ENCODE measurements at regions not wholly inside any gene's neighbourhood (a gene's known extent, or its start where the extent isn't known, plus 50 kb on each side); places are given as distances from the start of the nearest gene placed in this dataset.
"Not testable (repeated sequence)": the region's sequence is repeated elsewhere in the genome, so short reads cannot be mapped to it uniquely, and the experiment has no call there.

DNA sequence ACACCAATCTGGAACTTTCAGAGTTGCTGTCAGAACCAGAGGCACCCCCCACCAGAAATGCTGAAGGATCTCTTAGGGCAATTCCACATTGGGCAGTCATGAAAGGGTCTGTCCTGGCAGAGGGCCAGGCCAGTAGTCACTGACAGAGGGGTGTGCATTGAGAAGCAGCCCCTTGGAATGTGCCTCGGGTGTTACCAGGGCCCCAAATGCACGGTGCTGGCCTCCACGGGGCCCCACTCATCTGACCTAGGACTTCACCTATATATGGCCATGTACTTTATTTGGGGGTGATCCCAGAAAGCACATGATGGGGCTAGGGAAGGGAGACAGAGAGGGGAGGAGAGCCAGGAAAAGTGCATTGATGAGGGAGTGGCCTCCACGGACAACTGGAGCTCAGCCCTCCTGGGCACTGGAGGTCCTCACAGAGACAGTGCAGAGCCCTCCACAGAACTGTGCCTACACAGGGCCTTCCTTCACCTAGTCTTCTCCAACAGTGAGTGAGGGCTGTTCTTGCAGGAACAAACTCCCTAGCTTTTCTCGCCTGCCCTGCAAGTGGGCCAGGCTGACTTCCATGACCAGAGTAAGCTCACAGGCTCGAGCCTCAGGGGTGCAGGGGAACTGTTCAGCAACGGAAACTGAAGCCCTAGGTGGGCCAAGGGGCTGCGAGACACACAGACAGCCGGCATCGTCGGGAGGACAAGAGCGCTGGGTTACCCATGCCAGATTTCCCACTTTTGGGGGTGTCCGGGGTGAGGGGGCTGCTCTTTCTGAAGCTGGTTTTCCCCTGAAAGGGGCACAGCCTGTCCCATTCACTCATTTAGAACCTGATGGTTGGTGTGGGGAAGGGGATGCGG is 136.2 kb downstream of the HMX1 start:
- DNase-seq (ENCODE audit: low spot score) = no peak

DNA sequence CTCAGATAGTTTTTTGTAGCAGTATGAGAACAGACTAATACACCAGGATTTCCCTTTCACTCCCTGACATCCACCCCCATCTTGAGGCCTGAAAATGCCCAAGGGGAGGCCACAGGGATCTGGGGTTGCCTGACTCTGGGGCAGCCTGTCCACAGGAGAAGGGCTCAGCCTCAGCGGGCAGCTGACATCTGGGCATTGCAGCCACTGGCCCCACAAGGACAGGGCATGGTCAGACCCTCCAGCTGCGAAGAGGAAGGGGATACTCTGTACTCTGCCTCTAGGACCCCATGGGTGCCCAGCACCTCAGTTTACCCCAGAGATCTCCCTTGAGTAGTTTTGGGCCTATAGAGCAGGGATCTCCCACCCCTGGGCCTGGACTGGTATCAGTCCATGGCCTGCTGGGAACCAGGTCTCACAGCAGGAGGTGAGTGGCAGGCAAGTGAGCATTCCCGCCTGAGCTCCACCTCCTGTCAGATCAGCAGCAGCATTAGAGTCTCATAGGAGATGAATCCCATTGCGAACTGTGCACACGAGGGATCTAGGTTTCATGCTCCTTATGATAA is 138.9 kb downstream of the HMX1 start:
- no peak for DNase-seq (ENCODE audit: low spot score)

DNA sequence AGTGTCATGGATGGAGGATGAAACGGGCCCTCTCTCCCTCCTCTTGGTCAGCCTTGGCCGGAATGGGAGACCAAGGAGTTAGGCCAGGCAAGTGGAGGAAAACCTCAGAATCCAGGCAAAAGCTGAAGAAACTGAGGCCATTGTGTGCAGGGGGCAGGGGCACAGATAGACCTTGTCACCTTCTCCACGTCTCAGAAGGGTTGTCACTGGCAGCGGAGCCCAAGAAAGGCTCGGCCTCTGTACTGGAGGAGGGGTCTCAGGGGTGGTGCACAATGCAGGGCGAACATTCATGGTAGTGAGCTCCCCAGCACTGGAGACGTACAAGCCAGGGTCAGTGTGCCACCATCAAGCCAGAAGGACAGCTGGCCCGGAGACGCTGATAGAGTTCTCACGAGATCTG is 139.5 kb downstream of the CPZ start:
- DNase-seq (ENCODE audit: low spot score) = no peak

DNA sequence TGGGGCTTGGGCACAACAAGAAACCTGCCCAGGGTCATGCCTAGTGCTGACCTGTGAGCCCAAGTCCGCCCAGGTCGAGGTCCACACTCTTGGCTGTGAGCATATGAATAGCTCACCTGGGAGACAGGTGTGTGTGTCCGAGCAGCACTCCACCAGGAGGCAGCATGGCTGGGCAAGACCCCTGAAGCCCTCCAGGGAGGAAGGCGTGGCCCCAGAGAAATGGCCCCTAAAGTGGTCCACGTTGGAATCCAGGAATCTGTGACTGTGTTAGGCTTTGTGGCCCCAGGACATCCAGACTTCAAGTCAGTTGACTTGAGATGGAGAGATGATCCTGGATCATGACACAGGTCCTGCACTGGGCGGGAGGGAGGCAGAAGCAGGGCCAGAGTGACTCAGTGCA is 138.8 kb downstream of the CPZ start:
- DNase-seq (ENCODE audit: low spot score) = no peak

DNA sequence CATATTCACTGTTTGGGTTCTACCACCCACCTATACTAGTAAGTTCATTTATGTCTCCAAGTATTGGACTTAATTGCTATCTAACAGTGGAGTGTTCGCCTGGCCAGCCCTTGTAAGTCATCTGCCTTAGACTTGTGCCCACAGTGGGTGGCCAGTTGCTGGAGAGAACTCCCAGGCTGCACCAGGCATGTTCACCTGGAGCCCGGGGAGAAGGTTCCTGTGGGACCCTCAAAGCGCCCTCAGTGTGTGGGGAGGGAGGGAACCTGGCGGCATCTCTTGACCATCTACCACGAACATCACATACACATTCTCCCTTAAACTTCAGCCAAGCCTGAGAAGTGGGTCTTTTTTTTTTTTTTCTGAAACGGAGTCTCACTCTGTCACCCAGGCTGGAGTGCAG is 138.1 kb downstream of the CPZ start:
- no peak for DNase-seq (ENCODE audit: low spot score)

DNA sequence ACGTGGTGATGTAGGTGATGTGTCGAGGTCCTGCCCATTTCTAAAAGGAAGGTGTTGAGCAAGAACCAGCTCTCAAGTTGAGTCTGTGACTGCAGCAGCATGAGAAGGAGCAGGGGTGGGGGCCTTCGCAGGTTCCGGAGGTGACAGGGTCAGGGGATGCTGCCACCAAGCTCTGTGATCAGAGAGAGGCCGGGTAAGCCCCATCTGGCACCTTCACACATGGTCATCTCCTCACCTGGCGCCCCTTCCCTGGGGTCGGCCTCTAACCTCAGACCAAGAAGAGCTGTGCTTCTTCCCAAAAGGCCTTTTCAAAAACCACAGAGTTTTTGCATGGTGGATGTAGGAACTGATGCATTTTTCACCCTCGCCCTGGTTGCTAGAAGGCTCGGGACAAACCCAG is 137.6 kb downstream of the CPZ start:
- DNase-seq (ENCODE audit: low spot score) = no peak

DNA sequence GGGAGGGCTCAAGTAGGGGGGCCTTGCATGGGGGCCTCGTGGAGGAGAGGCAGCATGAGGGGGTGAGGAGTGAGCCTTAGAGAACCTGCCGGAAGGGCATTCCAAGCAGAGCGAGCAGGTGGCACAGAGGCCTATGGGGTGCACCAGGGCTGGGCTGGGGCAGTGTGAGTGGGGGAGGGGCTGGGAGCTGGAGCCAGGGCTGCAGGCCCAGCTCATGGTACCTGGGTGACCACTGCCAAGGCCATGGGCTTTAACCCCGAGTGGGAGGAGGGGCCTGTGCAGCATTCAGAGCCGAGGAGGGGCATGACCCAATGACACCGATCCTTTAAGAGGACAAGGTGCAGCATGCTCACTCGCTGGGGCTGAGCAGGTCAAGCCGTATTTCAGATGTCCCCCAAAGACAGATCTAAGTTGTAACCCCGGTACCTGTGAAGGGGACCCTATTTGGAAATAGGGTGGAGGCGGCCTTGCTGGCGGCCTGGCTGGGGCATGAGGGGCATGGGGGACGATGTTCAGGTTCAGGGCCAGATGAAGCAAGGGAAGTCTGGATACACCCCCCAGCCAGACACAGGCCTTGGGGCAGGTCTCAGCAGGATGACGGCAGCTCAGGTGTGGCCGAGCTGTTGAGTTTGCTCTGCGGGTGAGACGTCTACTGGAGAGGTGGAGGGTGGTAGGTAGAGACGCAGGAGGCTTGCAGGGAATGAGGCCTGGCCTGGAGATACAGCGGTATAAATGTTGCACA is 137.0 kb downstream of the CPZ start:
- no peak for DNase-seq (ENCODE audit: low spot score)

DNA sequence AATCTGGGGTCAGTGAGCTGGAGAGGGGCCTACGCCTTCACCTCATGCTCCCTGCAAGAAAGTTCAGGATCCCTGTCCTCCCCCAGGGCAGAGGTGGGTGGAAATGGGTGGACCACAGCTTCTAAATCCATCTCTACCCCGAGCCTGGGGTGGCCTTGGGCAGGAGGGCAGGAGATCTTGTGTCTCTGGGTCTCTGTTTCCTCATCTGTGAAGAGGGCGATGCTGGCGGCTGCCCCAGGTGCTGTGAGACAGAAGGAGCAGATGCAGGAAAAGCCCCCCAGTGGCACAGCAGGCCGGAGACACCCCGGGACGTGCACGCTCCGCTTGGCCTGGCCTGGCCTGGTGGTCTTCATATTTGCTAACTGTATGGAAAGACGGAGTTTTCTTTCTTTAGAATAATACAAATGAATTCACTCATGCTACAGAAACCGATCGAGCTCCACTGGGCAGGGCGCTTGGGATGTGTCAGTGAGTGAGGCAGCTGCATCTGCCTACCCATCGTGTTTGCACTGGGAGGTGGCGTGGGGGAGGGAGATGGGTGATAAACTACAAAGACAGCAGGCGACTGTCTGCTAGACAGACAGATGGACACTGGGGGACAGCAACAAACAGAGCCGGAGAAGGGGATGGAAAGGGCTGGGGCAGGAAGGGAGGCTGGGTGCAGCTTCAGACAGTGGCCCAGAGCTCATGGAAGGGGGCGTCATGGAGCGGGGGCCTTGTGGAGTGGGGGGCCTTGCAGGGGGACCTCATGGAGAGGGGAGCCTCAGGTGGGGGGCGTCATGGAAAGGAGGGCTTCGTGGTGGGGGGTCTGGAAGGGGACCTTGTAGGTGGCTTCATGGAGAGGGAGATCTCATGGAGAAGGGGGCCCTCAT is 136.2 kb downstream of the CPZ start:
- no peak for DNase-seq (ENCODE audit: low spot score)

DNA sequence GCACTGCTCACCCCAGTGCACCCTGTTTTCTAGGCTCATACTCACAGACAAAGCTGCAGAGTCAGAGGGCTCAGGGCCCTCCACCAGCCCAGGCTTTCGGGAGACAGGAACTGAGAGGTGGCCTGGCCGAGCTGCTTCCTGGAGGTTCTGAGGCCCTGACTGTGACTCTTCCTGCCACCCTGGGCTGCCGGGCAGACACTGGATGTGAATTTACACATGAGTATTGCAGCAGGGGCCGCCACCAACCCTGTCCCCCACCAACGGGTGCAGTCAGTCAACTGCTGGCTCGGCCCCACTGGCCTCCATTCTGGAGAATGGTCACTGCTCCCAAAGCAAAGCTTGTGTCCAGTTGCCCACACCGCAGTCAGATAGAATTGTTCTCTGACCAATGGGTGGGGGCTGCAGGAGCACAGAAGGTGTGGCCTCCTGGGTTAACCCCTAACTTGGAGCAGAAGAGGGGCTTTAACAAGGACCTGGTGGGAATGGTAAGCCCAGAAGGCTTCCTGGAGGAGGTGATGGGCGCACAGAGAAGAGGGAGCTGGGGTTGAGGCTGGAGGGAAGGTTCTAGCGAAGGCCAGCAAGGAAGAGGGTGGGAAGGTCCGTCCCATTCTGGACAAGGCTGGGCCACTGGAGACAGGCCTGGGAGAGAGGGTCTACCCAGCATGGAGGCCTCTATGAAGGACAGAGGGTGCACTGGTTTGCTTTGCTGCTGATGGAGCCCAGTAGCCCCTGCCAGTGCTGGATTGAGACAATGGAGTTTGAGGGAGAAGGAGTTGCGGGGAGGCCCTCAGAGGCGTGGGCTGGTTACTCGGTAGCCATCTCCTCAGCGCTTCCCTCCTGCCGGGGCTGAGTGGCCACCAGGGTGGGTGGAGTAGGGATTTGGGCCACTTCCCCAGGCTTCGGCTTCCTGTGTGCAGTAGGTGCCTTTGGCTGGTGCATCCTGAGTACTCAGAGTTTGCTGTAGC is 135.3 kb downstream of the CPZ start:
- no peak for DNase-seq (ENCODE audit: low spot score)

DNA sequence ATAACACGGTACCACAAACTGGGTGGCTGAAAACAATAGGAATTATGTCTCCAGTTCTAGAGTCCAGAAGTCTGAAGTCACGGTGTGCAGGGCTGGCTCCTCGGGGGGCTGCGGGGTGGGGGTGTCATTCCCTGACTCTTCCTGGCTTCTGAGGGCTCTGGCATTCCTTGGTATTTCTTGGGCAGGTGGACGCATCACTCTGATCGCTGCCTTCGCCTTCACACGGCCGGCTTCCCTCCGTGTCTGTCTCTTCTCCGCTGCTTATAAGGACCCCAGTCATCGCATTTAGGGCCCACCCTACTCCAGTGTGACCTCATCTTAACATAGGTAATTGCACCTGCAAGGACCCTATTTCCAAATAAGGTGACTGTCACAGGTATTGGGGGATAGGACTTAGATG is 134.6 kb downstream of the CPZ start:
- DNase-seq (ENCODE audit: low spot score) = no peak

DNA sequence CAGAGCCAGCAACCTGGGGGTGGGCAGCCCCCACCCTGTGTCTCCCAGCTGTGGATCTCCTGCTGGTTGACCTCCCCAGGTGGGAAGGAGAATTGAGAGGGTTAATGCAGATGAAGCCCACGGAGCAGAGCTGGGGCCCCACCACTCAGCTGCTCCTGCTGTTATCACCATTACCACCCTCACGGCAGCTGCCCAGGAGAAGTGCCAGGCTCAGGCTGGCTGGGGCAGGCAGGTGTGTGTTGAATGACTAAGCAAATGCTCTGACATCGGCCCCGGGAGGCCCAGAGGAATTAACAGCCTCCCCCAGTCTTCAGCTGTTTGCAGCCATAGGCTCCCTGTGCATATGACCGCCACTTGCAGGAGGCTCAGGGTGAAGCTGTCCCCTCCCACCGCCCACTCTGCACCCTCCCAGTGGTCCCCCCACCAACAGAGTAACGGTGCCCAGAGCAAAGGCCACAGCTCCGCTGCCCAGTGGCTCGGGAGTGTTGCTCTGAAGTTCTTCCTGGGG is 133.8 kb downstream of the CPZ start:
- no peak for DNase-seq (ENCODE audit: low spot score)

DNA sequence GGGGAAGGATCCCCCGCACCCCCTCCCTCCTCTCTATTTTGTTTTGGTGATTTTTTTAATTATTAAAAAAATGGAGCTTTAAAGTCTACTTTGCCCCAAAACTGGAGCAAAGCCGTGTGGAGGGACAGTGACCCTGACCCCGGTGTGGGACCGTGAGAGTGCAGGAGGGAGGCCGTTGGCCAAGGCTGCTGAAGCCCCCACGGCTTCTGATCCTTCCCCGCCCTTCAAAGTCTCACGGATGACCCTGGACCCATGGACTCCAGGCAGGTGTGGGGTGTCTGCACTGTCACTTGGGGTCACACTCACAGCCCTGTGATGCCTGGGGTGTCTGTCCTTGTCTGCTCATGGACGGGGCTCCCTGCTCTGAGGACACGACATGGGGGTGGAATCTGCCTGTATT is 133.3 kb downstream of the CPZ start:
- DNase-seq (ENCODE audit: low spot score) = no peak

DNA sequence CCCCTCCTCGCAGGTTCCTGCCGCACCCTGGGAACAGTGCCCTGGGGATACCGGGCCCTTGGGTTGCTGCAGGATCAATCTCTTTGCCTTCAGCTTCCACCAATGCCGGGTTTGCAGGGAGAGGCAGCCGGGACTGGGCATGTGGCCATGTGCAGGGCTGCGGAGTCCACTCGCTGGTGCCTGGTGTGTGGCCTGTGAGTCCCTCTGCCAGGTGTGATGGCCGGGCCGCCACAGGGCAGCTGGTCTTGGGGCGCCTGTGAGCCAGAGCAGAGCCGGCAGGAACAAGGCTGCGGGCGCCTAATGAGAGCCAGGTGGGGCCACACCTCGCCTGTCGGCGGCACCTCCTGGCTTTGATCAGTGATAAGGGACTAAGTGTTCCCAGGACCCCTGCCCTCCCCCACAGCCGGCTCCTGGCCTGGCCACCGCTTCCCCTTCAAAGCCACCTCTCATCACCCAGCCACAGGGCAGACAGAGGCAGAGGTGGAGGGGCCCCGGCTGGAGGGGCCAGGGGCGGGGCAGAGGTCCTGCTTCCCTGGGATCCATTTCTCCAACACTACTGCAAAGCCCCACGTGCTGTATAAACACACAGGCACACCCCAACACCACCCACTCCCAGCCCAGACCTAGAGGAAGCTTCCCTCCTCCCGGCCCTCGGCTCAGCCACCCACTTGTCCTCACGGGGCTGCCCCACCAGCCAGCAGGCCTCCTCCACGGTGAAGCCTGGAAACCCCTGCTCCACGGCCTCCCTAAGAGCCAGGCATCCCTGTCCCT is 132.7 kb downstream of the CPZ start:
- no peak for DNase-seq (ENCODE audit: low spot score)

DNA sequence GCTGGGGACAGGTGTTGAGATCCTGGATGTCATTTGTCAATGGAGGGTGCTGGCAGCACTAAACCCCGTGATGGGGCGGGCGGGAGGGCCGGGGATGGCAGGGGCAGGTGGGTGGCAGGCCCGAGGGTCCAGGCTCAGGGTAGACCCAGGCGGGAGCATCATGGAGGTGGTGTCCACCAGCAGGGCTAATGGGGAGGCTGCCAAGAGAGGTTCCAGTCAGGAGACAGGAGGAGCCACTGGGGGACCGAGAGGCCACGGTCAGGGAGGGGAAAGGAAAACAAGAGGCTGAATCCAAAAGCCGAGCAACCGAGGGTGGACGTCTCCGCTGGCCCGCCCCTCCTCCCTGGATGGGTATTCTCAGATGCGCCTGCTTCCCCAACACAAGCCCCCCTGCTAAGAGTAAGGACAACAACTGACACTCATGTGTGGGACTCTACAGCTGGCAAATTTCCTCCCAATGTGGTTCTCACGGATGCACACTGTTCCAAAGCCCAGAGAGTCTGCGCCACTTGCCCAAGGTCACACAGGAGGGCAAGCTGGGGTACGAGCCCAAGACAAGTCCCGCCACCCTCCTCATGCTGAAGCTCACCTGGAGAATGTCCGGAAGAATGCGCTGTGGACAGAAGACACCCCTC is 132.0 kb downstream of the CPZ start:
- no peak for DNase-seq (ENCODE audit: low spot score)

DNA sequence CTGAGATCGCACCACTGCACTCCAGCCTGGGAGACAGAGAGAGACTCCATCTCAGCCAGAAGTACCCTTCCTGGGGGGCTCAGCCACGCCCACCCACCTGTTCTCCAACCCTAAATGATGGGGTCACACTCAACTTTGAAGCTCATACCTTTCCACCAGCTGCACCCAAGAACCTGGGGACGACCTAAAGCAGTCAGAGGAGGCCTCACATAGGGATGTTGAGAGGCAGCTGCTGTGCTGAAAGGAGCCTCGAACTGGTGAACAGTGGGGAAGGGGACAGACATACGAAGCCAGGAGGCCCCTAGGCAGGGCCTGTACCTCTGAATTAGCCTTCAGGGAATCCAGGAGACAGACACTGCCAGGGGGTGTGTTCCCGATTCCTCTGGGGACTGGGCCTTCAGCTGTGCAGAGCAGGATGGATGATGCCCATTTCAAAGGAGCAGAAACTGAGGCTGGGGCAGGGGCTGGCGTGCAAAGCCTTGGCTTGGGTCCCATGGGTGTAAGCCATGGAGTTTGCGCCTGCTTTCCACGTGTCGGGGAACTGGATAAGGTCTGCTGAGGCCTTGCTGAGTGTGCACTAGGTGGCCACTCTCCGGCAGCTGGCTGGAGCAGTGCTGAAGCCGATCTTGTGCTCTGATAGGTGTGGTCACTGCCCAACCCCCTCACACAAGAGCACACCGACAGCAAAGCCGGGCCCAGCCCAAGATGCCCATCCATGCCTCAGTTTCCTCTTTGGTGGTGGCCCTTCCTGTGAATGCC is 130.8 kb downstream of the CPZ start:
- no peak for DNase-seq (ENCODE audit: low spot score)

DNA sequence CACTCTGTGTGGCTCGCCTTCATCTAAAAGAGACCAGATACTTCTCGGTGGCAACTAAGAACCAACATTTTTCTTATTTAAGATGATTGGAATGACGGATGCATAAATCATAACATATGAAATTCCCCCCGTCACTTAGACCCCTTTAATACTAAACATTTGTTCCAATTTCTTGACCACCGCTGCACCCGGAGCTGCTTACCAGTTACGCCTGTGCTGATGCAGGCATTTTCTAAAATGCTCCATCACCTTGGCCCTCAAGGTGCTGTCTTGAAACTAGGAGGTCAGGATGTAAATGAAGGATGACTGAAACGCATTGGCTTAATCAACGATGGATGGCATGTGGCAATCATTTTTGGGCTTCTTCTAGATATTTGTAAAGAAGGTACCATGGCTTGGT is 130.0 kb downstream of the CPZ start:
- DNase-seq (ENCODE audit: low spot score) = no peak

DNA sequence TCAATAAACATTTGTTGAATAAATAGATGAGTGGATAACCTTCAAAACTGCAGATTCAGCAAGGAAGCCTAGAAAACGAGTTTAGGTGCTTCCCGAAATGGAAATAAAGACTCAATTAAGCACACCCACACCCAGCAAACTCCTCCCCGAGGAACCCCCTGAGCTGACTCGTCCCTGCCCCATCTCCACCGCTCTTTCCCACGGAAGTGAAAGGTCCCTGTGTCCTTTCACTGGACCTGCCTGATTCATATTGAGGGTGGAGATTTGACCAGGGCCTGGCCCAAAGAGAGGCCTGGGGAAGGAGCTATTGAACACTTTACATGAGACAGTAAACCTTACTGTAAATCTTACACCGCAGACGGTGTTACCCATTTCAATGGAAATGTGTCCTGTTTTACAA is 129.1 kb downstream of the CPZ start:
- no peak for DNase-seq (ENCODE audit: low spot score)

DNA sequence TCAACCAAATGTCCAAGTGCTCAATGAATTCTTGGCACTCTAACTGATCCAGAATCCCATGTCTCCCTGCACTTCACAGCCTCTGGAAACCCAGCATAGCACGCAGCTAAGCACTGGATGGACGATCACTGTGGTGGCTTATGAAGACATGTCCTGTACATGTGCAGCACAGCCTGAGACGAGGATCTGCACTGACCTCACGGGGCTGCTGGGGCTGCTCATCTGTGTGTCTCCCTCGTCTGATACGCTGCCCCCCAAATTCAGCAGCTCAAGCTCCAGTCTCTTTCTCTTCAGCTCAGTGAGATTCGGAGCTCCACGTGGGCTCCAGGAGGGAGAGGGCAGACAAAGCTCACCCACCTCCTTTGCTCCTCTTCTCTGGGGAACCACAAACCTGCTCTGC is 126.9 kb downstream of the CPZ start:
- DNase-seq (ENCODE audit: low spot score) = no peak

DNA sequence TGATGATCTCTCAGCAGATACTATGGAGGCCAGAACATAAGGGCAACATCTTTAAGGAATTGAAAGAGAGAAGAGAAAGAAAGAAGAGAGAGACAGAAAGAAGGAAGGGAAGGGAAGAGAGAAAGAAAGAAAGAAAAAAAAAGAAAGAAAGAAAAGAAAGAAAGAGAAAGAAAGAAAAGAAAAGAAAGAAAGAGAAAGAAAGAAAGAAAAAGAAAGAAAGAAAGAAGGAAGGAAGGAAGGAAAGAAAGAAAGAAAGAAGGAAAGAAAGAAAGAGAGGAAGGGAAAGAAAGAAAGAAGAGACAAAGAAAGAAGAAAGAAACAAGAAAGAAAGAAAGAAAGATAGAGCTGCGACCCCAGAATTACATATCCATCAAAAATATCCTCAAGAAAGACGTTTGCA is 124.9 kb downstream of the CPZ start:
- not testable (repeated sequence) for DNase-seq (ENCODE audit: low spot score)
